Panc1 (cell line): ENCODE measurements at regions not wholly inside any gene's neighbourhood (a gene's known extent, or its start where the extent isn't known, plus 50 kb on each side); places are given as distances from the start of the nearest gene placed in this dataset.

Experiments
- ATAC-seq: fragments of 200-7000 bp; cut with Tn5 transposase; 2 replicates; pipeline ENCODE4 v1.9.1; 2020; ENCODE audit warnings: mild to moderate bottlenecking, moderate library complexity
- BruUV-seq: library from RNA; stranded (reverse); fragments of 400-500 nt; replicated peaks from 2 replicates; lab custom pipeline; 2021; lab: Mats Ljungman, UMichigan
- CTCF ChIA-PET: fragments of 300-600 bp; sonication (Branson Sonifier 250); formaldehyde crosslinking; loops from one replicate; lab custom pipeline; 2022; ENCODE audit warnings: antibody characterized with exemption; lab: Charles Lee
- POLR2A ChIA-PET: fragments of 300-600 bp; sonication (Branson Sonifier 250); formaldehyde crosslinking; loops from one replicate; lab custom pipeline; 2022; ENCODE audit warnings: antibody characterized with exemption; lab: Charles Lee
- DNase-seq: peaks from one replicate; pipeline ENCODE4 v3.0.0-alpha.2; 2010; ENCODE audit warnings: low read depth, low spot score
- H3K27ac ChIP-seq: 2 replicates; pipeline ENCODE4 v1.5.1; 2011; ENCODE audit warnings: mild to moderate bottlenecking, low read length, inconsistent platforms
- H3K27me3 ChIP-seq: fragments of 200-500 bp; sonication (Bioruptor generic); 2 replicates; pipeline ENCODE4 v1.6.0; 2014; ENCODE audit warnings: low read length, inconsistent platforms; ENCODE audit not compliant: control insufficient read depth, insufficient read depth
- H3K36me3 ChIP-seq: fragments of 200-500 bp; sonication (Bioruptor generic); 2 replicates; pipeline ENCODE4 v1.5.1; 2014; ENCODE audit warnings: inconsistent platforms, mild to moderate bottlenecking, low read length, moderate library complexity; ENCODE audit not compliant: control insufficient read depth, insufficient read depth
- H3K4me1 ChIP-seq: 2 replicates; pipeline ENCODE4 v1.5.1; 2011; ENCODE audit warnings: inconsistent platforms, mild to moderate bottlenecking, low read length, moderate library complexity; ENCODE audit not compliant: control insufficient read depth, insufficient read depth
- H3K4me3 ChIP-seq, 2 experiments: 2 replicates each; pipeline ENCODE4 v1.5.1; 2011 to 2012; ENCODE audit warnings: low read depth in 2 of 2, low read length in 2 of 2, mild to moderate bottlenecking in 2 of 2, inconsistent platforms in 1 of 2, moderate library complexity in 1 of 2
- H3K9me3 ChIP-seq: fragments of 200-500 bp; sonication (Bioruptor generic); 2 replicates; pipeline ENCODE4 v1.5.1; 2014; ENCODE audit warnings: low read depth, mild to moderate bottlenecking, inconsistent platforms, low read length, moderate library complexity; ENCODE audit not compliant: control insufficient read depth, insufficient read depth
- CTCF ChIP-seq: fragments of 450-650 bp; IDR thresholded peaks from 2 replicates; pipeline ENCODE4 v1.5.1; 2017; ENCODE audit warnings: mild to moderate bottlenecking
- POLR2AphosphoS5 ChIP-seq: IDR thresholded peaks from 2 replicates; pipeline ENCODE4 v1.6.1; 2012; ENCODE audit warnings: mild to moderate bottlenecking, low read depth, low read length, moderate library complexity
- REST ChIP-seq, 2 experiments: IDR thresholded peaks; 2 replicates each; pipeline ENCODE4 v1.6.1; 2011 to 2012; ENCODE audit warnings: low read depth in 2 of 2, control low read depth in 1 of 2, low read length in 1 of 2, mild to moderate bottlenecking in 1 of 2, moderate library complexity in 1 of 2; ENCODE audit not compliant: insufficient read depth in 1 of 2
- SIN3A ChIP-seq: IDR thresholded peaks from 2 replicates; pipeline ENCODE4 v1.6.1; 2012; ENCODE audit warnings: low read depth, mild to moderate bottlenecking, low read length, moderate library complexity, borderline replicate concordance; ENCODE audit not compliant: insufficient read depth
- TCF7L2 ChIP-seq: IDR thresholded peaks from 2 replicates; pipeline ENCODE4 v1.6.1; 2011; ENCODE audit warnings: mild to moderate bottlenecking, low read depth, low read length, inconsistent platforms
- in situ Hi-C: cut with HindIII; loops from 2 replicates; pipeline ENCODE4 v1.10.0; 2016; ENCODE audit warnings: low sequenced_read_pairs, low pct_unique_long_range_greater_than_20kb
- intact Hi-C: fragments of 100-400 bp; cut with micrococcal nuclease; formaldehyde crosslinking; loops from one replicate; pipeline ENCODE4 v1.10.0; 2022; ENCODE audit not compliant: unreplicated experiment

- Histone ChIP-seq H3K27me3 (no peaks in the 10 kb centered on the region), H3K9me3 (no peaks in the 10 kb centered on the region), H3K4me3 (no peak overlapping the region), H3K36me3 (no peaks in the 10 kb centered on the region), H3K4me1 (no peaks in the 10 kb centered on the region), H3K27ac (no peak overlapping the region)
- intact Hi-C loops, result no loop called here
- BruUV-seq, result no TSS peak
- DNase-seq, result no peak
- ATAC-seq, result no peak
- CTCF ChIA-PET, result no interaction called here
- POLR2A ChIA-PET, result no interaction called here
- in situ Hi-C loops, result no loop called here
- no peak for TF ChIP-seq SIN3A
- no peak for TF ChIP-seq CTCF
- no peak for TF ChIP-seq REST (IDR thresholded peaks at IDR 0.05; ENCODE audit: insufficient read depth in 1 of 2, low read depth in 2 of 2, low read length in 1 of 2)
- TF ChIP-seq POLR2AphosphoS5, result no peak
- TF ChIP-seq TCF7L2, result no peak
Observed at GRCh38 chr3:163672954-163673353, 1405.3 kb downstream of the SI start.

GRCh38 chr3:163671201-163671600 lies 1407.1 kb downstream of the SI start:
- no TSS peak for BruUV-seq
- Histone ChIP-seq H3K27me3 (no peaks in the 10 kb centered on the region), H3K27ac (no peak overlapping the region), H3K4me1 (no peaks in the 10 kb centered on the region), H3K9me3 (no peaks in the 10 kb centered on the region), H3K36me3 (no peaks in the 10 kb centered on the region), H3K4me3 (no peak overlapping the region)
- DNase-seq (no peak), ATAC-seq (no peak)
- intact Hi-C loops (no loop called here), in situ Hi-C loops (no loop called here)
- POLR2A ChIA-PET, result no interaction called here
- TF ChIP-seq CTCF (no peak), TCF7L2 (no peak), REST (IDR thresholded peaks at IDR 0.05; ENCODE audit: insufficient read depth in 1 of 2, low read depth in 2 of 2, low read length in 1 of 2) (no peak), POLR2AphosphoS5 (no peak), SIN3A (no peak)
- CTCF ChIA-PET, result no interaction called here
